Liver (tissue), 8 donors: ENCODE measurements at regions not wholly inside any gene's neighbourhood (a gene's known extent, or its start where the extent isn't known, plus 50 kb on each side); places are given as distances from the start of the nearest gene placed in this dataset.

Experiments
- DNase-seq: peaks from one replicate; pipeline ENCODE4 v3.0.0-alpha.2; 2017; ENCODE audit warnings: low spot score
- H3K27ac ChIP-seq, 2 donors: one replicate each; pipeline ENCODE4 v1.7.0; 2013; ENCODE audit warnings: inconsistent platforms in 2 of 2, low read length in 2 of 2, control low read depth in 1 of 2, low read depth in 1 of 2, mild to moderate bottlenecking in 1 of 2
- H3K27me3 ChIP-seq, 4 donors: one replicate each; pipeline versions ENCODE4 v1.6.1 to v1.7.0; 2013; ENCODE audit warnings: low read length in 3 of 4, inconsistent platforms in 1 of 4, mild to moderate bottlenecking in 1 of 4, moderate library complexity in 1 of 4; ENCODE audit not compliant: control insufficient read depth in 4 of 4, insufficient read depth in 4 of 4
- H3K36me3 ChIP-seq, 4 donors: one replicate each; pipeline versions ENCODE4 v1.6.1 to v1.7.0; 2013; ENCODE audit warnings: low read length in 3 of 4, mild to moderate bottlenecking in 3 of 4, low read depth in 1 of 4, moderate library complexity in 1 of 4; ENCODE audit not compliant: control insufficient read depth in 4 of 4, insufficient read depth in 3 of 4
- H3K4me1 ChIP-seq, 4 donors: one replicate each; pipeline versions ENCODE4 v1.6.1 to v1.7.0; 2013; ENCODE audit warnings: low read length in 3 of 4, mild to moderate bottlenecking in 3 of 4, moderate library complexity in 1 of 4; ENCODE audit not compliant: control insufficient read depth in 4 of 4, insufficient read depth in 4 of 4
- H3K4me3 ChIP-seq, 3 donors: one replicate each; pipeline versions ENCODE4 v1.6.1 to v1.7.0; 2013; ENCODE audit warnings: low read length in 3 of 3, control low read depth in 1 of 3, low read depth in 1 of 3, mild to moderate bottlenecking in 1 of 3
- H3K9ac ChIP-seq, 2 donors: one replicate each; pipeline ENCODE4 v1.7.0; 2013; ENCODE audit warnings: low read length in 2 of 2, mild to moderate bottlenecking in 2 of 2, moderate library complexity in 2 of 2, control low read depth in 1 of 2, low read depth in 1 of 2
- H3K9me3 ChIP-seq, 4 donors: one replicate each; pipeline versions ENCODE4 v1.6.1 to v1.7.0; 2013; ENCODE audit warnings: low read length in 3 of 4; ENCODE audit not compliant: control insufficient read depth in 4 of 4
- ATF3 ChIP-seq: IDR thresholded peaks from 2 replicates; pipeline ENCODE4 v1.6.1; 2016; ENCODE audit warnings: antibody characterized with exemption
- CTCF ChIP-seq: fragments of 150-350 bp; IDR thresholded peaks from 2 replicates; pipeline ENCODE4 v1.5.1; 2017; ENCODE audit warnings: improper control_type of control experiment, low read depth, low read length; ENCODE audit not compliant: missing input control
- EGR1 ChIP-seq, 2 donors: IDR thresholded peaks; 2 replicates each; pipeline ENCODE4 v1.6.1; 2016 to 2018; ENCODE audit warnings: antibody characterized with exemption in 2 of 2, low read depth in 2 of 2
- FOXA2 ChIP-seq: IDR thresholded peaks from 2 replicates; pipeline ENCODE4 v1.6.1; 2016; ENCODE audit warnings: antibody characterized with exemption
- GABPA ChIP-seq, 2 donors: IDR thresholded peaks in 1 of 2; conservative IDR thresholded peaks in 1 of 2; 2 replicates each; pipeline ENCODE4 v1.6.1; 2016; ENCODE audit warnings: antibody characterized with exemption in 2 of 2, mild to moderate bottlenecking in 1 of 2, moderate library complexity in 1 of 2
- HNF4A ChIP-seq, 2 donors: conservative IDR thresholded peaks; 2 replicates each; pipeline ENCODE4 v1.6.1; 2016; ENCODE audit warnings: antibody characterized with exemption in 2 of 2, mild to moderate bottlenecking in 2 of 2
- HNF4G ChIP-seq: IDR thresholded peaks from 2 replicates; pipeline ENCODE4 v1.6.1; 2016; ENCODE audit warnings: antibody characterized with exemption
- RAD21 ChIP-seq, 2 donors: IDR thresholded peaks; 2 replicates each; pipeline ENCODE4 v1.6.1; 2016; ENCODE audit warnings: antibody characterized with exemption in 2 of 2, mild to moderate bottlenecking in 2 of 2
- REST ChIP-seq: IDR thresholded peaks from 2 replicates; pipeline ENCODE4 v1.6.1; 2016; ENCODE audit warnings: antibody characterized with exemption, mild to moderate bottlenecking
- RXRA ChIP-seq, 2 donors: IDR thresholded peaks; 2 replicates each; pipeline ENCODE4 v1.6.1; 2017 to 2018; ENCODE audit warnings: antibody characterized with exemption in 2 of 2, mild to moderate bottlenecking in 1 of 2
- SP1 ChIP-seq: IDR thresholded peaks from 2 replicates; pipeline ENCODE4 v1.6.1; 2018; ENCODE audit warnings: antibody characterized with exemption, mild to moderate bottlenecking
- TAF1 ChIP-seq: conservative IDR thresholded peaks from 2 replicates; pipeline ENCODE4 v1.6.1; 2016; ENCODE audit warnings: antibody characterized with exemption, mild to moderate bottlenecking
- YY1 ChIP-seq: IDR thresholded peaks from 2 replicates; pipeline ENCODE4 v1.6.1; 2016; ENCODE audit warnings: antibody characterized with exemption, mild to moderate bottlenecking
- ZBTB33 ChIP-seq: IDR thresholded peaks from 2 replicates; pipeline ENCODE4 v1.6.1; 2016; ENCODE audit warnings: antibody characterized with exemption
- WGBS: extraction: QIAGEN DNeasy Blood & Tissue Kit; methylation state at CpG from one replicate; pipeline ENCODE4 v1.1.7; 2013; 5-methylcytosine and 5-hydroxymethylcytosine counted together
- donor health status: healthy.
- donor health status: healthy.
- donor health status: healthy.
- donor health status: healthy.
- donor health status: healthy.

GRCh38 chr7:106797937-106798336, 67.1 kb upstream of the PIK3CG start:
- no peak for TF ChIP-seq ATF3
- TF ChIP-seq YY1: no peak
- no peak for TF ChIP-seq SP1
- no peak for TF ChIP-seq EGR1 (IDR thresholded peaks at IDR 0.05; ENCODE audit: low read depth in 2 of 2)
- TF ChIP-seq GABPA (IDR thresholded peaks at IDR 0.05 in 1 of 2, conservative IDR thresholded peaks at IDR 0.05 in 1 of 2): no peak
- no peak for TF ChIP-seq HNF4G
- no peak for TF ChIP-seq RAD21 (IDR thresholded peaks at IDR 0.05)
- no peak for TF ChIP-seq TAF1
- TF ChIP-seq FOXA2: no peak
- TF ChIP-seq REST: no peak
- TF ChIP-seq ZBTB33: no peak
- TF ChIP-seq RXRA (IDR thresholded peaks at IDR 0.05): no peak
- no peak for TF ChIP-seq HNF4A (conservative IDR thresholded peaks at IDR 0.05)
- H3K9me3 ChIP-seq: no peaks in the 10 kb centered on the region
- WGBS: 96% methylated on average over 1 of the region's 1 CpG
- no peaks in the 10 kb centered on the region for H3K4me1 ChIP-seq
- H3K4me3 ChIP-seq: no peak overlapping the region
- no peaks in the 10 kb centered on the region for H3K36me3 ChIP-seq
- H3K9ac ChIP-seq: no peak overlapping the region
- H3K27me3 ChIP-seq: peaks cover 0 to 8% (median 0%) of the 10 kb centered on the region in 4 donors
- H3K27ac ChIP-seq: no peak overlapping the region
- no peak for DNase-seq

- DNase-seq: no peak
- Histone ChIP-seq H3K27ac (no peak overlapping the region), H3K4me3 (no peak overlapping the region), H3K27me3 (peaks cover 0 to 8% (median 0%) of the 10 kb centered on the region in 4 donors), H3K4me1 (no peaks in the 10 kb centered on the region), H3K9me3 (no peaks in the 10 kb centered on the region), H3K36me3 (no peaks in the 10 kb centered on the region), H3K9ac (no peak overlapping the region)
- WGBS: 96% methylated on average over 2 of the region's 2 CpGs
- TF ChIP-seq FOXA2: no peak
- TF ChIP-seq CTCF: no peak
- TF ChIP-seq HNF4G: no peak
- TF ChIP-seq ZBTB33: no peak
- TF ChIP-seq RAD21 (IDR thresholded peaks at IDR 0.05): no peak
These were observed 62.5 kb upstream of the PIK3CG start for GRCh38 chr7:106802589-106802988.
